ENCODE measurements at regions not wholly inside any gene's neighbourhood (a gene's known extent, or its start where the extent isn't known, plus 50 kb on each side); places are given as distances from the start of the nearest gene placed in this dataset.
A peak's percentile ranks its signal among the peaks of the same experiment; 100 is the strongest.

DNA sequence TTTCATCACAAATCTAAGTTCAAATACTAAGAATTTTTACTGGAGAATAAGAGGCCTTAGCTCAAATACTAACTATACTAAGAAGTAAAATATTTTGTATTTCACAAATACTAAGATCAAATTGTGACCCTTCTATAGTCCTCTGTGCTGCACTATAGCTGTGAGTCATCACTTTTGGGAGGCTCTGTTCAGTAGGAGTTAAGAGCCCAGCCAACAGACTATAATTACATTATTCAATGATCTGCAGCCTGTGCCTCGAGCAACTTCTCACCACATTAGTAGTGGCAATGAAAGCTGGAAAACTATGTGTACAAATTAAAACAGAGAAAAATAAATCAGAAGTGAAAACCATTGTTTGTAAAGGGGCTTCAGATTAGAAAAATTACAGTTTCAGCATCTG is 147.3 kb upstream of the GPC6 start:
- Histone ChIP-seq H3K4me2 (no peak overlapping the region), H3K27me3 (ENCODE audit: insufficient read depth) (no peaks in the 10 kb centered on the region), H4K20me1 (ENCODE audit: insufficient read depth) (no peaks in the 10 kb centered on the region), H3K36me3 (replicated peaks in 1 of 2; ENCODE audit: control insufficient read depth in 1 of 2, insufficient read depth in 2 of 2, low read length in 1 of 2) (no peaks in the 10 kb centered on the region), H3K9me3 (no peaks in the 10 kb centered on the region), H3K27ac (ENCODE audit: low read depth in 2 of 2, low read length in 1 of 2) (peak overlapping the region in 1 of 2 experiments; percentile 76; a peak in 2 of 4 replicates), H3K79me2 (ENCODE audit: insufficient read depth) (no peaks in the 10 kb centered on the region), H2AFZ (ENCODE audit: low read depth) (no peak overlapping the region), H3K9ac (no peak overlapping the region; the same call in 1 of the 2 replicates), H3F3A (replicated peaks; ENCODE audit: insufficient read depth) (no peaks in the 10 kb centered on the region), H3K4me1 (ENCODE audit: control insufficient read depth in 1 of 2, insufficient read depth in 2 of 2, low read depth in 1 of 2, low read length in 1 of 2) (peaks cover 5 to 7% of the 10 kb centered on the region in 2 experiments; a peak in 3 of 4 replicates), H3K4me3 (ENCODE audit: low read depth in 2 of 2, low read length in 1 of 2) (no peak overlapping the region), H3K9me2 (no peaks in the 10 kb centered on the region)
- 10% methylated on average over 1 of the region's 1 CpG for WGBS (ENCODE audit: low lambda C conversion rate)
- DNase-seq = peak; percentile 14
- CTCF ChIA-PET = no interaction called here
- no peak for TF ChIP-seq NFIC (IDR thresholded peaks at IDR 0.05; ENCODE audit: borderline replicate concordance)
- TF ChIP-seq FOSL2 (IDR thresholded peaks at IDR 0.05; ENCODE audit: borderline replicate concordance, low read depth) = no peak; the same call in 1 of the 2 replicates
- no peak for TF ChIP-seq TEAD4 (IDR thresholded peaks at IDR 0.05; ENCODE audit: borderline replicate concordance, insufficient read depth)
- no peak for TF ChIP-seq MXI1 (IDR thresholded peaks at IDR 0.05; ENCODE audit: low read depth, low read length)
- peak in 1 of 2 experiments; percentile 60; a peak in 1 of 4 replicates for TF ChIP-seq EP300 (IDR thresholded peaks at IDR 0.05; ENCODE audit: borderline replicate concordance in 1 of 2, low read depth in 1 of 2, low read length in 1 of 2)
- TF ChIP-seq, protein P1, sequence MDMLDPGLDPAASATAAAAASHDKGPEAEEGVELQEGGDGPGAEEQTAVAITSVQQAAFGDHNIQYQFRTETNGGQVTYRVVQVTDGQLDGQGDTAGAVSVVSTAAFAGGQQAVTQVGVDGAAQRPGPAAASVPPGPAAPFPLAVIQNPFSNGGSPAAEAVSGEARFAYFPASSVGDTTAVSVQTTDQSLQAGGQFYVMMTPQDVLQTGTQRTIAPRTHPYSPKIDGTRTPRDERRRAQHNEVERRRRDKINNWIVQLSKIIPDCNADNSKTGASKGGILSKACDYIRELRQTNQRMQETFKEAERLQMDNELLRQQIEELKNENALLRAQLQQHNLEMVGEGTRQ (IDR thresholded peaks at IDR 0.05; ENCODE audit: borderline replicate concordance, low read depth, low read length) = no peak
- peak; percentile 12; the same call in 1 of the 2 replicates for TF ChIP-seq TCF12 (IDR thresholded peaks at IDR 0.05)
- no peak for TF ChIP-seq SMC3 (IDR thresholded peaks at IDR 0.05; ENCODE audit: low read depth, low read length)
- TF ChIP-seq RCOR1 (IDR thresholded peaks at IDR 0.05; ENCODE audit: low read length) = peak; percentile 71
- TF ChIP-seq CHD2 (IDR thresholded peaks at IDR 0.05; ENCODE audit: low read length, partially characterized antibody) = peak; percentile 19
- TF ChIP-seq NRF1 (IDR thresholded peaks at IDR 0.05; ENCODE audit: low read depth, low read length) = no peak
- TF ChIP-seq, protein P2, sequence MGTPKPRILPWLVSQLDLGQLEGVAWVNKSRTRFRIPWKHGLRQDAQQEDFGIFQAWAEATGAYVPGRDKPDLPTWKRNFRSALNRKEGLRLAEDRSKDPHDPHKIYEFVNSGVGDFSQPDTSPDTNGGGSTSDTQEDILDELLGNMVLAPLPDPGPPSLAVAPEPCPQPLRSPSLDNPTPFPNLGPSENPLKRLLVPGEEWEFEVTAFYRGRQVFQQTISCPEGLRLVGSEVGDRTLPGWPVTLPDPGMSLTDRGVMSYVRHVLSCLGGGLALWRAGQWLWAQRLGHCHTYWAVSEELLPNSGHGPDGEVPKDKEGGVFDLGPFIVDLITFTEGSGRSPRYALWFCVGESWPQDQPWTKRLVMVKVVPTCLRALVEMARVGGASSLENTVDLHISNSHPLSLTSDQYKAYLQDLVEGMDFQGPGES (IDR thresholded peaks at IDR 0.05; ENCODE audit: low read depth, low read length) = no peak
- POLR2A ChIA-PET = no interaction called here

DNA sequence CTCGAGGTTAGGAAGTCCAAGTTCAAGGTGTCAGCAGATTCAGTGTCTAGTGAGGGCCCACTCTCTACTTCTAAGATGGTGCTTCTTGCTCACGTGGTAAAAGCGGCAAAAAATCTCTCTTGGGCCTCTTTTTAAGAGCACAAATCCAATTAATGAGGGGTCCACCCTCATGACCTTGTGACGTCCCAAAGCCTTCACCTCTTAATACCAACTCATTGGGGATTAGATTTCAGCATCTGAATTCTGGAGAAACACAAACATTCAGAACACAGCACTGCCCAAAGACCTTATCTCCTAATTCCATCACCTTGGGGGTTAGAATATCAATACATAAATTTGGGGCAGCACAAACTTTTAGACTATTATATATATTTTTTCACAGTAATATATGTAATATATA is 146.4 kb upstream of the GPC6 start:
- Histone ChIP-seq H2AFZ (ENCODE audit: low read depth) (no peak overlapping the region), H3K9me3 (no peaks in the 10 kb centered on the region), H3K27me3 (ENCODE audit: insufficient read depth) (no peaks in the 10 kb centered on the region), H3F3A (replicated peaks; ENCODE audit: insufficient read depth) (no peaks in the 10 kb centered on the region), H4K20me1 (ENCODE audit: insufficient read depth) (no peaks in the 10 kb centered on the region), H3K27ac (ENCODE audit: low read depth in 2 of 2, low read length in 1 of 2) (peak overlapping the region in 1 of 2 experiments; percentile 76; a peak in 1 of 4 replicates), H3K9me2 (no peaks in the 10 kb centered on the region), H3K4me3 (ENCODE audit: low read depth in 2 of 2, low read length in 1 of 2) (no peak overlapping the region), H3K36me3 (replicated peaks in 1 of 2; ENCODE audit: control insufficient read depth in 1 of 2, insufficient read depth in 2 of 2, low read length in 1 of 2) (no peaks in the 10 kb centered on the region), H3K4me1 (ENCODE audit: control insufficient read depth in 1 of 2, insufficient read depth in 2 of 2, low read depth in 1 of 2, low read length in 1 of 2) (peaks cover 5 to 7% of the 10 kb centered on the region in 2 experiments; a peak in 3 of 4 replicates), H3K4me2 (no peak overlapping the region), H3K9ac (no peak overlapping the region), H3K79me2 (ENCODE audit: insufficient read depth) (no peaks in the 10 kb centered on the region)
- 78% methylated on average over 4 of the region's 4 CpGs for WGBS (ENCODE audit: low lambda C conversion rate)
- ChIA-PET CTCF (no interaction called here), POLR2A (no interaction called here)
- no peak for DNase-seq
- TF ChIP-seq TAF1 (IDR thresholded peaks at IDR 0.05; ENCODE audit: borderline replicate concordance, low read depth, low read length) (no peak), NRF1 (IDR thresholded peaks at IDR 0.05; ENCODE audit: low read depth, low read length) (no peak), POLR2AphosphoS5 (IDR thresholded peaks at IDR 0.05; ENCODE audit: low read depth, low read length) (no peak), RFX5 (IDR thresholded peaks at IDR 0.05; ENCODE audit: low read length) (no peak), JUND (IDR thresholded peaks at IDR 0.05) (no peak), EP300 (IDR thresholded peaks at IDR 0.05; ENCODE audit: borderline replicate concordance in 1 of 2, low read depth in 1 of 2, low read length in 1 of 2) (no peak), SIN3A (IDR thresholded peaks at IDR 0.05; ENCODE audit: borderline replicate concordance, low read depth, low read length) (no peak)
- TF ChIP-seq, protein P3, sequence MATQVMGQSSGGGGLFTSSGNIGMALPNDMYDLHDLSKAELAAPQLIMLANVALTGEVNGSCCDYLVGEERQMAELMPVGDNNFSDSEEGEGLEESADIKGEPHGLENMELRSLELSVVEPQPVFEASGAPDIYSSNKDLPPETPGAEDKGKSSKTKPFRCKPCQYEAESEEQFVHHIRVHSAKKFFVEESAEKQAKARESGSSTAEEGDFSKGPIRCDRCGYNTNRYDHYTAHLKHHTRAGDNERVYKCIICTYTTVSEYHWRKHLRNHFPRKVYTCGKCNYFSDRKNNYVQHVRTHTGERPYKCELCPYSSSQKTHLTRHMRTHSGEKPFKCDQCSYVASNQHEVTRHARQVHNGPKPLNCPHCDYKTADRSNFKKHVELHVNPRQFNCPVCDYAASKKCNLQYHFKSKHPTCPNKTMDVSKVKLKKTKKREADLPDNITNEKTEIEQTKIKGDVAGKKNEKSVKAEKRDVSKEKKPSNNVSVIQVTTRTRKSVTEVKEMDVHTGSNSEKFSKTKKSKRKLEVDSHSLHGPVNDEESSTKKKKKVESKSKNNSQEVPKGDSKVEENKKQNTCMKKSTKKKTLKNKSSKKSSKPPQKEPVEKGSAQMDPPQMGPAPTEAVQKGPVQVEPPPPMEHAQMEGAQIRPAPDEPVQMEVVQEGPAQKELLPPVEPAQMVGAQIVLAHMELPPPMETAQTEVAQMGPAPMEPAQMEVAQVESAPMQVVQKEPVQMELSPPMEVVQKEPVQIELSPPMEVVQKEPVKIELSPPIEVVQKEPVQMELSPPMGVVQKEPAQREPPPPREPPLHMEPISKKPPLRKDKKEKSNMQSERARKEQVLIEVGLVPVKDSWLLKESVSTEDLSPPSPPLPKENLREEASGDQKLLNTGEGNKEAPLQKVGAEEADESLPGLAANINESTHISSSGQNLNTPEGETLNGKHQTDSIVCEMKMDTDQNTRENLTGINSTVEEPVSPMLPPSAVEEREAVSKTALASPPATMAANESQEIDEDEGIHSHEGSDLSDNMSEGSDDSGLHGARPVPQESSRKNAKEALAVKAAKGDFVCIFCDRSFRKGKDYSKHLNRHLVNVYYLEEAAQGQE (IDR thresholded peaks at IDR 0.05; ENCODE audit: low read depth, low read length) = no peak
- TF ChIP-seq, protein P4, sequence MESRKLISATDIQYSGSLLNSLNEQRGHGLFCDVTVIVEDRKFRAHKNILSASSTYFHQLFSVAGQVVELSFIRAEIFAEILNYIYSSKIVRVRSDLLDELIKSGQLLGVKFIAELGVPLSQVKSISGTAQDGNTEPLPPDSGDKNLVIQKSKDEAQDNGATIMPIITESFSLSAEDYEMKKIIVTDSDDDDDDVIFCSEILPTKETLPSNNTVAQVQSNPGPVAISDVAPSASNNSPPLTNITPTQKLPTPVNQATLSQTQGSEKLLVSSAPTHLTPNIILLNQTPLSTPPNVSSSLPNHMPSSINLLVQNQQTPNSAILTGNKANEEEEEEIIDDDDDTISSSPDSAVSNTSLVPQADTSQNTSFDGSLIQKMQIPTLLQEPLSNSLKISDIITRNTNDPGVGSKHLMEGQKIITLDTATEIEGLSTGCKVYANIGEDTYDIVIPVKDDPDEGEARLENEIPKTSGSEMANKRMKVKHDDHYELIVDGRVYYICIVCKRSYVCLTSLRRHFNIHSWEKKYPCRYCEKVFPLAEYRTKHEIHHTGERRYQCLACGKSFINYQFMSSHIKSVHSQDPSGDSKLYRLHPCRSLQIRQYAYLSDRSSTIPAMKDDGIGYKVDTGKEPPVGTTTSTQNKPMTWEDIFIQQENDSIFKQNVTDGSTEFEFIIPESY (IDR thresholded peaks at IDR 0.05; ENCODE audit: borderline replicate concordance, low read depth) = no peak
- TF ChIP-seq, protein P5, sequence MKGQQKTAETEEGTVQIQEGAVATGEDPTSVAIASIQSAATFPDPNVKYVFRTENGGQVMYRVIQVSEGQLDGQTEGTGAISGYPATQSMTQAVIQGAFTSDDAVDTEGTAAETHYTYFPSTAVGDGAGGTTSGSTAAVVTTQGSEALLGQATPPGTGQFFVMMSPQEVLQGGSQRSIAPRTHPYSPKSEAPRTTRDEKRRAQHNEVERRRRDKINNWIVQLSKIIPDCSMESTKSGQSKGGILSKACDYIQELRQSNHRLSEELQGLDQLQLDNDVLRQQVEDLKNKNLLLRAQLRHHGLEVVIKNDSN (IDR thresholded peaks at IDR 0.05; ENCODE audit: borderline replicate concordance, low read depth) = no peak

All from SK-N-SH (cell line).